GM12872 (cell line): ENCODE measurements at regions not wholly inside any gene's neighbourhood (a gene's known extent, or its start where the extent isn't known, plus 50 kb on each side); places are given as distances from the start of the nearest gene placed in this dataset.

Experiments used
- TF ChIP-seq, protein P1 (sequence below): IDR thresholded peaks from 3 replicates; pipeline ENCODE4 v1.5.1; 2011; ENCODE audit warnings: low read depth, mild to moderate bottlenecking, low read length, moderate library complexity; ENCODE audit not compliant: insufficient read depth

DNA sequence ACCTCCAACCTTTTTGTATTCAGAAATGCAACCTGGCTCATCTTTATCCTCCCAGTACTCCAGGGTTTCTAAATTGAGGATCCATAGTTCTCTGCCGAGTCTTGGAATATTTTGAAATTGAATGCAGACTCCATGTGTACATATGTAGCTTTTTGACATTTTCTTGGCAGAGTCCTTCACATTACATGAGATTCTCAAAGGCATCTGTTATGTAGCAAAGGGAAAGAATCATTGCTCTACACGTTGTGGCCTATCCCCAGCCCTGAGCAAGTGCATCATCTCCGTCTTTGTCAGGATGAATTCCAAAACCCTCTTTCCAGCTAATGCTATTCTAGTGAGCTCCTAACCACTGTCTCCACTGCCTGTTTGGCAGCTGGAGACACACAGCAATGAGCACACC lies 742.9 kb downstream of the DHX35 start:
- TF ChIP-seq, protein P1, sequence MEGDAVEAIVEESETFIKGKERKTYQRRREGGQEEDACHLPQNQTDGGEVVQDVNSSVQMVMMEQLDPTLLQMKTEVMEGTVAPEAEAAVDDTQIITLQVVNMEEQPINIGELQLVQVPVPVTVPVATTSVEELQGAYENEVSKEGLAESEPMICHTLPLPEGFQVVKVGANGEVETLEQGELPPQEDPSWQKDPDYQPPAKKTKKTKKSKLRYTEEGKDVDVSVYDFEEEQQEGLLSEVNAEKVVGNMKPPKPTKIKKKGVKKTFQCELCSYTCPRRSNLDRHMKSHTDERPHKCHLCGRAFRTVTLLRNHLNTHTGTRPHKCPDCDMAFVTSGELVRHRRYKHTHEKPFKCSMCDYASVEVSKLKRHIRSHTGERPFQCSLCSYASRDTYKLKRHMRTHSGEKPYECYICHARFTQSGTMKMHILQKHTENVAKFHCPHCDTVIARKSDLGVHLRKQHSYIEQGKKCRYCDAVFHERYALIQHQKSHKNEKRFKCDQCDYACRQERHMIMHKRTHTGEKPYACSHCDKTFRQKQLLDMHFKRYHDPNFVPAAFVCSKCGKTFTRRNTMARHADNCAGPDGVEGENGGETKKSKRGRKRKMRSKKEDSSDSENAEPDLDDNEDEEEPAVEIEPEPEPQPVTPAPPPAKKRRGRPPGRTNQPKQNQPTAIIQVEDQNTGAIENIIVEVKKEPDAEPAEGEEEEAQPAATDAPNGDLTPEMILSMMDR, result no peak

DNA sequence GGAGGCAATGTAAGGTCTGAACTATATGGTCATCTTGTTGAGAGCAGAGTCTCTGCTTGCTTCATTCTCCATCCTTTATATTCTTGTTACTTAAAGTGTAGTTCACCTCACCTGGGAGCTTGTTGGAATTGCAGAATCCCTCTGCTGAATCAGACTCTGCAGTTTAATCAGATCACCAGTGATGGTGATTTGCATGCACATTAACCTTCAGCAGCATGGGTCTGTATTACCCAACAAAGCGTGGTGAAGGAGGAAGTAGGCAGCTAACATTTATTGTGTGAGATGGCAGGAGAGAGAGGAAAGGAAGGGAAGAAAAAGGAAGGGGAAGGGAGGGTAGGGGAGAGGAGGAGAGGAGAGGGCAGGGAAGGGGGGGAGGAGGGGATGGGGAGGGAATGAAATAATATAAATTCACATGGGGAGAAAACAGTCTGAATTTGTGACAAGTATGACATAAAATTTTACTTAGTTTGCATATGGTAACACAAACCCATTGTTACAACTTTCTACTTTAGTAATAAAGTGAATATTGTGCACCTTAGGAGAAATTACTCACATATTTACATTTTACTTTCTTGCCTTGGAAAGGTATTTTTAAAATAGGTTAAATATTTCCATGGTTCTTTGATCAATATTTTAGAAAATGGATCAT lies 740.7 kb downstream of the DHX35 start:
- TF ChIP-seq, protein P1, result no peak

DNA sequence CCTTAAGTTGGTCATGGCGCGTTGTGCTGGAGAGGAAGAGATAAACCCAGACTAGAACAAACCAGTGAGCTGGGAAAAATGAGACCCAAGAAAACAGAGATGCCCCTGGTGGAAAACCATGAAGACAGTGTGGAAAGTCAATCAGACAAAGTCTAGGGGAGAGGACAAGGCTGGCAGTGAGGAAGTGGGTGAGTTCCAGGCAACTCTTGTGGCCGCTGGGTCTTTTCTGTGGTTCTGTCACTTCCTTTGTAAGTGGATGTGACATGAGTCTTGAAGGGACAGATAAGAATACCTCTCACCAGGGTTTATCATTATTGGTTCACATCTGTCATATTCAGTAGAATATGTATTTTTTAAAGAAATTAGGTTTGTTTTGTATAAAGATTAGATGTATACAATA lies 738.4 kb downstream of the DHX35 start:
- TF ChIP-seq, protein P1, result no peak

DNA sequence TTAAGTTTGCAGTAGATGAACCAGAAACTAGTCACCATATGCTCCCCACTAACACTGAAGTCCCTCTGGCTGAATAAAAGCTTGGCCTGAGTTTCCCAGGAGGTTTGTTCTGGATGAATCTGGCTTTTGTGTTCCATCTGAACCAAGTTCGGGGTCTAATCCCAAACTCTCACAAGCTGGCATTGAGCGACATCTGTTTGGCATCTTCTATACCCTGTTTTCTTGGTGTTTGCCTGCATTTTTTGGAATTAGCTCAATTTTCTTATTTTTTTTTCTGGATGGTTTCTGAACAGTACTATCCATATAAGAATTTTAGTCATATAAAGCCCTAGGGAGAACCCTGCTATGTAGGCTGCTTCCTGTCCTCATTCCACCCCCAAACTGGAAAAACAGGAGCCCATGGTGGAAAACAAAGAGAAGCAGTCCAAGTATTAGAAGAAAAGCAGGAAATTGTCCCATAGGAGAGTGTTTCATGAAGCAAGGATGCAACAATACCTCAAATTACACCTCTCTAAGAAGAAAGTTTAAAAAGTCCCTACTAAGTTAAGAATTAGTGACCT lies 737.1 kb downstream of the DHX35 start:
- TF ChIP-seq, protein P1, result no peak

DNA sequence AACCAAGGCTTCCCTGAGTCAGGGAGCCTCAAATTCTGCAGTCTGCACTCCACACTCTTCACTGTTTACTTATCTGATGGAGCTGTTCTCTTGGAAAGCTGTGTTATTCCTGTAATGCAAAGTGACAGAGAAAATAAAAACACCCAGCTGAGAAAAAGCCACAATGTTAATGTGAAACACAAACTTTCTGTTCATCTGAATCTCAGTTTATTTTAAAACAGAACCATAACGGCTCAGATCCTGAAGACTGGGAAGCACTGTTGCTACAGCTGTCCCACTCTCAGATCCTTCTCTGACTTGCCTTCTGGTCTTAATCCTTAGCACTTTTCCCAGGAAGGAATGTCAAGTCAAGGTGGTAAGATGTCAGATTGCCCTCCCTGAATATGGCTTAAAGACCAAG lies 736.6 kb downstream of the DHX35 start:
- TF ChIP-seq, protein P1, result no peak

DNA sequence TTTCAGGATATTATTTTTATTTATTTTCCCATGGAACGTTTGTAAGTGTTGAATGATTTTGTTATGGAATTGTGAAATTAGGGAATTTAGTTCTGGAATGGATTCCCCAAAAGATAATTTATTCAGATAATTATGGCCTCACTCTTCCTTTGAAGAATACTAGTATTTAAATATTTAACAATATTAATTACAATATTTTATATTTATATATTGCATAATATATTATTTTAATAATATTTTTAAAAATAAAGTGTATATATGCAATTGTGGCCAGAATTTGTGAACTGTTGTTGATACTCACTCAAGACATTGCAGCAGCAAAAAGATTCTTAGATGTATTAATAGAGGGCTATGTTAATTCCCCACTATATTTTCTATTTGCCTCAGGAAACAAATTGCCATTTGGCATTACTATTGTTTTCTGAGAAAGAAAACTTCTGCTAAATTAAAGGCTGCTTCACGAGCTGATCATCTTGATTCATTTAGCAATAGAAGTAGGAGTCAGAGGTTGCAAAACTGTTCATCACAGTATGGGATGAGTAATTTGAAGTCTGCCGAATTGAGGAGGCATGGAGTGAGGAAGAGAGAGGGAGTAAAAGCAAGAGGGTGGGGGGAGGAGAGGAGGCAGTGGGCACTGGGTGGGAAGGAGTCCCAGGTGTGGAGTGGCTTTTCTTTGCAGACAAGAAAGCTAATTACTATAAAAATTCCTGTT lies 729.2 kb downstream of the DHX35 start:
- TF ChIP-seq, protein P1, result no peak

DNA sequence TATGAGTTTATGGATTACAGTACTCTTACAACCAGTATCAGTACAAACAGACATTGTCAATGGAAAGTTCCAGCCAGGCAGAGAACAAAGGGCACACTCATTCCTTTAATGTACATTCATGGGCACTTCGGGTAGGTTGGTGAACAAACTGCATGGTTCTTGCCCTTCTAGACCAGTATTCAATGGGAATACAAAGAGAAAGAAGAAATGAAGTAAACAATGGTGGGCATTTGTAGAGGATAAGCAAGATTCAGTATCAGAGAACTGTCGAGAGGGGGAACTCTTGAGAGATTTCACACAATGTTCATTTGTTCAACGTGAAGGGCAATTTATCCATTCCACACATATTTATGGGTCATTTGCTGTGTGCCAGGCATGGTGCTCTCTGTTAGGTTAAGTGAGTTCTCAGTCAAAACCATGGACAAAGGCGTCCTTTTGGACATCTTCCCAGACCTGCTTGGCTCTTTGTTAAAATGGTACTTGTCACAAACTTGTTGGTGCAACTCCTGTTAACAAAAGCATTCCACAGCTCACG lies 714.8 kb downstream of the DHX35 start:
- TF ChIP-seq, protein P1, result peak; percentile 45; the same call in 2 of the 3 replicates
